H1 (cell line): ENCODE measurements at regions not wholly inside any gene's neighbourhood (a gene's known extent, or its start where the extent isn't known, plus 50 kb on each side); places are given as distances from the start of the nearest gene placed in this dataset.

Experiments used
- CTCF ChIA-PET: fragments of 300-600 bp; sonication (Branson Sonifier 250); formaldehyde crosslinking; loops from one replicate; lab custom pipeline; 2021; ENCODE audit not compliant: partially characterized antibody; lab: Charles Lee
- POLR2A ChIA-PET: fragments of 300-600 bp; sonication (Branson Sonifier 250); formaldehyde crosslinking; loops from one replicate; lab custom pipeline; 2021; ENCODE audit warnings: inconsistent platforms; ENCODE audit not compliant: partially characterized antibody; lab: Charles Lee
- DNase-seq, 2 experiments: peaks; one replicate each; pipeline versions ENCODE4 v3.0.0 to v3.0.0-alpha.2; 2010 to 2022; ENCODE audit warnings: low spot score in 2 of 2, low read depth in 1 of 2, mixed read lengths in 1 of 2
- FAIRE-seq: peaks from 2 replicates; lab custom pipeline; 2011; peaks lifted over from hg19 to GRCh38; lab: Jason Lieb, UNC
- H2AFZ ChIP-seq: 2 replicates; pipeline ENCODE4 v1.8.1; 2012; ENCODE audit warnings: low read length, inconsistent platforms
- H2AK5ac ChIP-seq: 2 replicates; pipeline ENCODE4 v1.6.1; 2013; ENCODE audit warnings: low read depth, low read length
- H2BK120ac ChIP-seq: replicated peaks from 2 replicates; pipeline ENCODE3; 2013; ENCODE audit warnings: low read depth, low read length, inconsistent platforms
- H2BK12ac ChIP-seq: 2 replicates; pipeline ENCODE4 v1.6.1; 2013; ENCODE audit warnings: low read depth, low read length
- H2BK15ac ChIP-seq: 2 replicates; pipeline ENCODE4 v1.6.1; 2013; ENCODE audit warnings: low read length
- H2BK20ac ChIP-seq: 2 replicates; pipeline ENCODE4 v1.6.1; 2013; ENCODE audit warnings: low read length
- H2BK5ac ChIP-seq: 2 replicates; pipeline ENCODE4 v1.6.1; 2013; ENCODE audit warnings: low read depth, low read length
- H3K14ac ChIP-seq: 2 replicates; pipeline ENCODE4 v1.6.1; 2013; ENCODE audit warnings: inconsistent platforms; ENCODE audit not compliant: insufficient read length
- H3K18ac ChIP-seq: 2 replicates; pipeline ENCODE4 v1.6.1; 2013; ENCODE audit warnings: low read length; ENCODE audit errors: extremely low read depth
- H3K23ac ChIP-seq: 2 replicates; pipeline ENCODE4 v1.6.1; 2013; ENCODE audit warnings: inconsistent platforms; ENCODE audit not compliant: insufficient read length
- H3K23me2 ChIP-seq: 2 replicates; pipeline ENCODE4 v1.6.1; 2013; ENCODE audit warnings: low read depth, low read length
- H3K27ac ChIP-seq: 2 replicates; pipeline ENCODE4 v1.6.1; 2011; ENCODE audit warnings: low read depth, low read length, inconsistent platforms
- H3K27me3 ChIP-seq, 4 experiments: replicated peaks in 1 of 4; 1 replicate in 1 of 4; 2 replicates in 3 of 4; pipeline versions ENCODE4 v1.6.1 to v1.8.1; 2011 to 2013; ENCODE audit warnings: low read length in 3 of 4, mild to moderate bottlenecking in 3 of 4, inconsistent platforms in 2 of 4, mixed read lengths in 2 of 4, moderate library complexity in 1 of 4; ENCODE audit not compliant: control insufficient read depth in 3 of 4, insufficient read depth in 3 of 4; ENCODE audit errors: extremely low read depth in 1 of 4
- H3K36me3 ChIP-seq, 4 experiments: 2 replicates each; pipeline versions ENCODE4 v1.6.1 to v1.8.1; 2011 to 2013; ENCODE audit warnings: mild to moderate bottlenecking in 4 of 4, low read length in 3 of 4, moderate library complexity in 2 of 4, control low read depth in 1 of 4, inconsistent platforms in 1 of 4; ENCODE audit not compliant: insufficient read depth in 4 of 4, control insufficient read depth in 2 of 4
- H3K4ac ChIP-seq: replicated peaks from 2 replicates; pipeline ENCODE3; 2013; ENCODE audit warnings: low read length, low read depth, mixed read lengths, inconsistent platforms; ENCODE audit not compliant: insufficient read length
- H3K4me1 ChIP-seq, 4 experiments: replicated peaks in 1 of 4; 1 replicate in 1 of 4; 2 replicates in 3 of 4; pipeline versions ENCODE4 v1.6.1 to v1.8.1; 2011 to 2013; ENCODE audit warnings: low read length in 3 of 4, inconsistent platforms in 2 of 4, mixed read lengths in 1 of 4; ENCODE audit not compliant: insufficient read depth in 4 of 4, control insufficient read depth in 3 of 4
- H3K4me2 ChIP-seq, 2 experiments: 2 replicates each; pipeline versions ENCODE4 v1.6.1 to v1.8.1; 2011 to 2013; ENCODE audit warnings: low read depth in 2 of 2, low read length in 2 of 2, control low read depth in 1 of 2, inconsistent platforms in 1 of 2, mild to moderate bottlenecking in 1 of 2; ENCODE audit not compliant: insufficient read depth in 1 of 2
- H3K4me3 ChIP-seq, 4 experiments: fragments of 200-600, 300-600 bp in 1 of 4; sonication (generic), shearing (Covaris generic), sonication (Bioruptor Twin) in 1 of 4; 2 replicates each; pipeline versions ENCODE4 v1.5.1 to v1.8.1; 2011 to 2016; ENCODE audit warnings: low read length in 4 of 4, low read depth in 3 of 4, control low read depth in 2 of 4, inconsistent platforms in 2 of 4, mild to moderate bottlenecking in 2 of 4, mixed read lengths in 1 of 4, moderate library complexity in 1 of 4; ENCODE audit not compliant: insufficient read depth in 2 of 4; ENCODE audit errors: extremely low read depth in 1 of 4
- H3K56ac ChIP-seq: replicated peaks from 2 replicates; pipeline ENCODE3; 2013; ENCODE audit warnings: low read depth, mild to moderate bottlenecking, mixed read lengths, low read length, inconsistent platforms; ENCODE audit not compliant: insufficient read length
- H3K79me1 ChIP-seq: 2 replicates; pipeline ENCODE4 v1.6.1; 2013; ENCODE audit warnings: low read depth, low read length, control low read depth
- H3K79me2 ChIP-seq, 2 experiments: 2 replicates each; pipeline versions ENCODE4 v1.6.1 to v1.8.1; 2012 to 2013; ENCODE audit warnings: low read length in 2 of 2, mild to moderate bottlenecking in 2 of 2, inconsistent platforms in 1 of 2; ENCODE audit not compliant: insufficient read depth in 2 of 2, control insufficient read depth in 1 of 2
- H3K9ac ChIP-seq, 4 experiments: replicated peaks in 1 of 4; 1 replicate in 1 of 4; 2 replicates in 3 of 4; pipeline versions ENCODE4 v1.6.1 to v1.8.1; 2011 to 2013; ENCODE audit warnings: low read depth in 3 of 4, low read length in 3 of 4, control low read depth in 2 of 4, mild to moderate bottlenecking in 2 of 4, moderate library complexity in 2 of 4, inconsistent platforms in 1 of 4; ENCODE audit errors: extremely low read depth in 1 of 4
- H3K9me3 ChIP-seq, 2 experiments: 2 replicates each; pipeline versions ENCODE4 v1.6.1 to v1.8.1; 2012 to 2013; ENCODE audit warnings: mild to moderate bottlenecking in 2 of 2, moderate library complexity in 2 of 2, control low read depth in 1 of 2, inconsistent platforms in 1 of 2, low read depth in 1 of 2, low read length in 1 of 2, mixed read lengths in 1 of 2; ENCODE audit not compliant: insufficient read depth in 2 of 2
- H4K20me1 ChIP-seq, 2 experiments: replicated peaks in 1 of 2; 2 replicates each; pipeline versions ENCODE3 to v1.8.1; 2011 to 2013; ENCODE audit warnings: inconsistent platforms in 2 of 2, low read length in 2 of 2, mild to moderate bottlenecking in 1 of 2; ENCODE audit not compliant: insufficient read depth in 2 of 2, control insufficient read depth in 1 of 2
- H4K5ac ChIP-seq: 2 replicates; pipeline ENCODE4 v1.6.1; 2013; ENCODE audit warnings: low read length, low read depth, mixed read lengths, inconsistent platforms; ENCODE audit not compliant: insufficient read length
- H4K8ac ChIP-seq: 2 replicates; pipeline ENCODE4 v1.8.0; 2013; ENCODE audit warnings: mild to moderate bottlenecking, moderate library complexity, low read length, inconsistent platforms; ENCODE audit not compliant: insufficient read depth; ENCODE audit errors: extremely low read depth
- H4K91ac ChIP-seq: replicated peaks from 2 replicates; pipeline ENCODE3; 2013; ENCODE audit warnings: low read length, mixed read lengths, inconsistent platforms; ENCODE audit not compliant: insufficient read length
- CBX5 ChIP-seq: fragments of 300-800, 300-1000 bp; sonication (generic); IDR thresholded peaks from 2 replicates; pipeline ENCODE4 v1.7.1; 2016; ENCODE audit warnings: antibody characterized with exemption, low read length, low read depth
- CHD1 ChIP-seq: IDR thresholded peaks from 2 replicates; pipeline ENCODE4 v1.6.1; 2012; ENCODE audit warnings: low read depth, low read length, improper control_type of control experiment
- CREB1 ChIP-seq: IDR thresholded peaks from 2 replicates; pipeline ENCODE4 v1.6.1; 2012; ENCODE audit warnings: inconsistent platforms
- EGR1 ChIP-seq: IDR thresholded peaks from 2 replicates; pipeline ENCODE4 v1.6.1; 2011; ENCODE audit warnings: low read depth, low read length, borderline replicate concordance
- GABPA ChIP-seq: IDR thresholded peaks from 2 replicates; pipeline ENCODE4 v1.6.1; 2011; ENCODE audit warnings: mild to moderate bottlenecking, low read length, moderate library complexity, borderline replicate concordance; ENCODE audit not compliant: insufficient read depth
- KDM1A ChIP-seq: fragments of 200-600, 300-600 bp; sonication (generic); IDR thresholded peaks from 2 replicates; pipeline ENCODE4 v1.7.1; 2016; ENCODE audit warnings: mild to moderate bottlenecking, low read length, borderline replicate concordance
- NRF1 ChIP-seq: IDR thresholded peaks from 2 replicates; pipeline ENCODE4 v1.6.1; 2011; ENCODE audit warnings: mild to moderate bottlenecking, low read depth, low read length, improper control_type of control experiment
- POLR2A ChIP-seq, 2 experiments: IDR thresholded peaks; 1 replicate in 1 of 2; 2 replicates in 1 of 2; pipeline ENCODE4 v1.6.1; 2011; ENCODE audit warnings: low read depth in 2 of 2, low read length in 2 of 2, mild to moderate bottlenecking in 2 of 2; ENCODE audit errors: control extremely low read depth in 1 of 2
- RBBP5 ChIP-seq: IDR thresholded peaks from 2 replicates; pipeline ENCODE4 v1.7.1; 2012; ENCODE audit warnings: low read depth, mild to moderate bottlenecking, inconsistent platforms, low read length, moderate library complexity, borderline replicate concordance
- SP2 ChIP-seq: IDR thresholded peaks from 2 replicates; pipeline ENCODE4 v1.6.1; 2012; ENCODE audit warnings: mild to moderate bottlenecking, low read length, inconsistent platforms
- SRF ChIP-seq: IDR thresholded peaks from 2 replicates; pipeline ENCODE4 v1.6.1; 2011; ENCODE audit warnings: mild to moderate bottlenecking, low read depth, low read length, moderate library complexity
- WGBS, 2 experiments: shearing (Covaris generic) in 1 of 2; methylation state at CpG; one replicate each; pipeline versions ENCODE4 v1.1.6 to v1.1.7; 2013 to 2015; ENCODE audit warnings: low lambda C conversion rate in 2 of 2, mixed read lengths in 2 of 2, inconsistent platforms in 1 of 2, low coverage in 1 of 2, missing lambda C conversion rate in 1 of 2; ENCODE audit not compliant: insufficient replicate concordance in 2 of 2, insufficient coverage in 1 of 2, insufficient read length in 1 of 2; ENCODE audit errors: extremely low coverage in 1 of 2, missing lambda C conversion rate in 1 of 2; 5-methylcytosine and 5-hydroxymethylcytosine counted together

DNA sequence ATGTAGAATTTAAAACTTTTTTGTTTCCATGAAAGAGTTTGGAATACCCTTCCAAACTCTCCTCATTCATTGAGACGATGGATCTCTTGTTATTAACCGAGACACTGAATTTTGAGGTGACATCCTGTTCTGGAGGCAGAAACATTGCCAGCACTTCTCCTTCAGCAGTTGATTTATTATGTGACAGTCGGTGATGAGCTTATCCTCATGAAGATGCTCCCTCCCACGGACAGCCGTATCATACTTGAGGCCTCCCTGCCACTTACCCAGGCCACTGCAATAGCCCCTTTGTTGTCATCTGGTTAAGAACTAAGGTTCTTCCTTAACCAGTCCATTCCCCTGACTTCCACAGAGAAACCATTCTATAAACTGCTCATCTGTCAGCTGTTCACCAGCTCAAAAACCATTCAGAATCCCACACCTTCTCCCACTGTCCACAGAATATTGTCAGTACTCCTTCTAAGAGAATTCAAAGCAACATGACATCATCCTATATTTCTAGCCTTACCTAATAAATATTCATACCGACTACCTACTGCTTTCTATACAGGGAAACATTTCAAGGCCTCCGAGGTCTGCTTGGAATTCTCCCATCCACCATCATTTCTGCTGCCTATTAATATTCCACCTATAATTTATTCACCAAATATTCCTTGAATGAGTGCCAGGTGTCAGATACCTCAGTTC lies 139.0 kb upstream of the TRIB2 start:
- WGBS, 2 experiments = 92% methylated on average over 7 of the region's 7 CpGs; no CpG with 5 or more reads in 1 of the 2 experiments
- Histone ChIP-seq H3K79me2 (no peaks in the 10 kb centered on the region), H4K91ac (no peak overlapping the region), H3K27ac (no peak overlapping the region), H2BK15ac (no peak overlapping the region), H2AK5ac (no peak overlapping the region), H3K4ac (no peak overlapping the region), H3K36me3 (no peaks in the 10 kb centered on the region), H3K4me3 (no peak overlapping the region), H3K9ac (no peak overlapping the region), H3K23me2 (no peaks in the 10 kb centered on the region), H3K79me1 (no peaks in the 10 kb centered on the region), H3K9me3 (no peaks in the 10 kb centered on the region), H3K27me3 (no peaks in the 10 kb centered on the region; a peak in 1 of 7 replicates), H4K5ac (no peak overlapping the region), H2BK5ac (no peak overlapping the region), H3K23ac (no peak overlapping the region), H2BK120ac (no peak overlapping the region), H4K8ac (no peak overlapping the region), H3K14ac (no peak overlapping the region), H2BK20ac (no peak overlapping the region), H3K56ac (no peak overlapping the region), H2AFZ (no peak overlapping the region), H3K18ac (no peak overlapping the region), H3K4me1 (no peaks in the 10 kb centered on the region), H4K20me1 (no peaks in the 10 kb centered on the region), H3K4me2 (no peak overlapping the region), H2BK12ac (no peak overlapping the region)
- DNase-seq (no peak), FAIRE-seq (no peak)
- TF ChIP-seq NRF1 (no peak), KDM1A (no peak), POLR2A (IDR thresholded peaks at IDR 0.05; ENCODE audit: control extremely low read depth in 1 of 2, low read depth in 2 of 2, low read length in 2 of 2) (no peak), CBX5 (no peak), EGR1 (no peak), SRF (no peak), CHD1 (no peak), SP2 (no peak), RBBP5 (no peak), CREB1 (no peak), GABPA (no peak)
- POLR2A ChIA-PET = no interaction called here
- CTCF ChIA-PET = interaction anchor here (0.9 to 2.2 kb wide), 3 partner anchors 29 to 429 kb away, joined by 5 to 6 read pairs (median 5); partner anchors contain the start of gene TRIB2
